ENCODE measurements at regions not wholly inside any gene's neighbourhood (a gene's known extent, or its start where the extent isn't known, plus 50 kb on each side); places are given as distances from the start of the nearest gene placed in this dataset.

DNA sequence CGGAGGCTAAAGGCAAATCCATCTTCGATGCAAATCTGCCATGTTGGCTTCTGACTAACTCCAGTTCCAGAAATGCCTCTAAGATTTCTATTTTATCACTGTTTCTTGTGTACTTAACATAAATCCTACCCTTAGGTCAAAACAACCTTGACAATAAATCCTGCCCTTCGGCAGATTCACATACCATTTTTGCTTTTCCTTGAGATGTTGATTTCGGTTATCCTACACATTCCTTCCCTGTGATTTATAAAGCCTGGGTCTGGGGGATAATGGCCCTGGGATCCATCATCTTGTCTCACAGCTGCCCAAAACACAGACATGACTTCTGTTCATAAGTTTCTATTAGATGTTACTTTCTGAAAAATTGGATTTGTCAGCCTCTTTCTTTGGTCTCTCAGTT lies 231.7 kb upstream of the CARD18 start:
- Histone ChIP-seq H3K4me1 (ENCODE audit: insufficient read depth, low read length, poor library complexity, severe bottlenecking) (no peaks in the 10 kb centered on the region), H3K4me2 (ENCODE audit: low read depth, low read length, poor library complexity, severe bottlenecking) (no peak overlapping the region), H3K9me3 (ENCODE audit: insufficient read depth, low read depth, low read length) (no peaks in the 10 kb centered on the region), H3K9ac (ENCODE audit: low read depth, low read length, poor library complexity, severe bottlenecking) (no peak overlapping the region), H3F3A (ENCODE audit: low read depth) (no peaks in the 10 kb centered on the region), H3K4me3 (ENCODE audit: low read length, poor library complexity, severe bottlenecking) (no peak overlapping the region), H4K20me1 (ENCODE audit: insufficient read depth, low read length, poor library complexity, severe bottlenecking) (no peaks in the 10 kb centered on the region), H3K27me3 (ENCODE audit: insufficient read depth, low read length, poor library complexity, severe bottlenecking) (no peaks in the 10 kb centered on the region), H3K36me3 (ENCODE audit: insufficient read depth, low read length) (no peaks in the 10 kb centered on the region), H3K9me2 (replicated peaks; ENCODE audit: low read depth, low read length) (no peaks in the 10 kb centered on the region), H3K79me2 (ENCODE audit: insufficient read depth, low read length) (no peaks in the 10 kb centered on the region), H2AFZ (ENCODE audit: low read length) (no peak overlapping the region)
- no peak for TF ChIP-seq EZH2phosphoT487 (IDR thresholded peaks at IDR 0.05; ENCODE audit: borderline replicate concordance)
- TF ChIP-seq, protein P1, sequence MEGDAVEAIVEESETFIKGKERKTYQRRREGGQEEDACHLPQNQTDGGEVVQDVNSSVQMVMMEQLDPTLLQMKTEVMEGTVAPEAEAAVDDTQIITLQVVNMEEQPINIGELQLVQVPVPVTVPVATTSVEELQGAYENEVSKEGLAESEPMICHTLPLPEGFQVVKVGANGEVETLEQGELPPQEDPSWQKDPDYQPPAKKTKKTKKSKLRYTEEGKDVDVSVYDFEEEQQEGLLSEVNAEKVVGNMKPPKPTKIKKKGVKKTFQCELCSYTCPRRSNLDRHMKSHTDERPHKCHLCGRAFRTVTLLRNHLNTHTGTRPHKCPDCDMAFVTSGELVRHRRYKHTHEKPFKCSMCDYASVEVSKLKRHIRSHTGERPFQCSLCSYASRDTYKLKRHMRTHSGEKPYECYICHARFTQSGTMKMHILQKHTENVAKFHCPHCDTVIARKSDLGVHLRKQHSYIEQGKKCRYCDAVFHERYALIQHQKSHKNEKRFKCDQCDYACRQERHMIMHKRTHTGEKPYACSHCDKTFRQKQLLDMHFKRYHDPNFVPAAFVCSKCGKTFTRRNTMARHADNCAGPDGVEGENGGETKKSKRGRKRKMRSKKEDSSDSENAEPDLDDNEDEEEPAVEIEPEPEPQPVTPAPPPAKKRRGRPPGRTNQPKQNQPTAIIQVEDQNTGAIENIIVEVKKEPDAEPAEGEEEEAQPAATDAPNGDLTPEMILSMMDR (conservative IDR thresholded peaks at IDR 0.05; ENCODE audit: low read length), result no peak

DNA sequence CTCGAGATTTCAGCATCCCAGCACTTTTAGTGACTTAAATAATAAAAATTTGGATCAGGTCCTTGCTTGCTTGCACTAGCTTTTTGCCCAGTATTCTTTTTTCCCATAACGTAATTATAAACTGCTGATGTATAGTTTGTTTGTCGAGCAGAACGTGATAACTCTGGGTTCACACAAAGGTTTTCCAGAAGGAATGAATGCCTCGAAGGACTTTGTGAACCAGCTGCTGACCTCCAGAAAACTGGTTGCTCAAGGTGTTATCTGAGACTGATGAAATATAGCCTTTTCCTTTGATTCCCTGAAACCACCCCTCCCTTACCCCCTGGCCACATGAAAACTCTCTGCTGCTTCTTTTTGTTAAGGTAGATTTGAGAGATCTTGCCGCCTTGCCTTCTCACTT lies 229.1 kb upstream of the CARD18 start:
- Histone ChIP-seq H2AFZ (ENCODE audit: low read length) (no peak overlapping the region), H3K9ac (ENCODE audit: low read depth, low read length, poor library complexity, severe bottlenecking) (no peak overlapping the region), H3K4me1 (ENCODE audit: insufficient read depth, low read length, poor library complexity, severe bottlenecking) (no peaks in the 10 kb centered on the region), H3K27me3 (ENCODE audit: insufficient read depth, low read length, poor library complexity, severe bottlenecking) (no peaks in the 10 kb centered on the region), H3K9me2 (replicated peaks; ENCODE audit: low read depth, low read length) (no peaks in the 10 kb centered on the region), H3K9me3 (ENCODE audit: insufficient read depth, low read depth, low read length) (no peaks in the 10 kb centered on the region), H3K4me2 (ENCODE audit: low read depth, low read length, poor library complexity, severe bottlenecking) (no peak overlapping the region), H3K79me2 (ENCODE audit: insufficient read depth, low read length) (no peaks in the 10 kb centered on the region), H3K36me3 (ENCODE audit: insufficient read depth, low read length) (no peaks in the 10 kb centered on the region), H3F3A (ENCODE audit: low read depth) (no peaks in the 10 kb centered on the region), H4K20me1 (ENCODE audit: insufficient read depth, low read length, poor library complexity, severe bottlenecking) (no peaks in the 10 kb centered on the region), H3K4me3 (ENCODE audit: low read length, poor library complexity, severe bottlenecking) (no peak overlapping the region)
- TF ChIP-seq EZH2phosphoT487 (IDR thresholded peaks at IDR 0.05; ENCODE audit: borderline replicate concordance), result no peak
- TF ChIP-seq, protein P1 (conservative IDR thresholded peaks at IDR 0.05; ENCODE audit: low read length), result no peak

DNA sequence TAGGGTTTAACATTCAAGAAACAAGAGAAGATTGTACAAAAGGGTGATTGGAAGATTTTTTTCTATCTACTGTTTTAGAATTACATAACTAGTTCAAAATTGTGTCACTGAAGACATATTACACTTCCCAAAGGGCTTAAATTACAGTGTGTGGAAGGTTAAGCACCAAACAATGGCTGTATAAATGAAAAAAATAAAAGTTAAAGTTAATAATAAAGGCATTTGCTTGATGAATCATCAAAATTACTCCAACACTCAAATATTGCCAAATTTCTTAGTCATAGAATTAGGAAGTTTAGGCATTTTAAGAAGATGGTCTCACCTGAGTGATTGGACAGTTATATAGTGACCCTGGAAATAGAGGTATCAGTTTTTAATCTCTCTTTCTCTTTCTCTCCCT lies 227.6 kb upstream of the CARD18 start:
- Histone ChIP-seq H3K4me2 (ENCODE audit: low read depth, low read length, poor library complexity, severe bottlenecking) (no peak overlapping the region), H3K79me2 (ENCODE audit: insufficient read depth, low read length) (no peaks in the 10 kb centered on the region), H2AFZ (ENCODE audit: low read length) (no peak overlapping the region), H3K36me3 (ENCODE audit: insufficient read depth, low read length) (no peaks in the 10 kb centered on the region), H3F3A (ENCODE audit: low read depth) (no peaks in the 10 kb centered on the region), H4K20me1 (ENCODE audit: insufficient read depth, low read length, poor library complexity, severe bottlenecking) (no peaks in the 10 kb centered on the region), H3K4me3 (ENCODE audit: low read length, poor library complexity, severe bottlenecking) (no peak overlapping the region), H3K9me2 (replicated peaks; ENCODE audit: low read depth, low read length) (no peaks in the 10 kb centered on the region), H3K27me3 (ENCODE audit: insufficient read depth, low read length, poor library complexity, severe bottlenecking) (no peaks in the 10 kb centered on the region), H3K9ac (ENCODE audit: low read depth, low read length, poor library complexity, severe bottlenecking) (no peak overlapping the region), H3K9me3 (ENCODE audit: insufficient read depth, low read depth, low read length) (no peaks in the 10 kb centered on the region), H3K4me1 (ENCODE audit: insufficient read depth, low read length, poor library complexity, severe bottlenecking) (no peaks in the 10 kb centered on the region)
- TF ChIP-seq, protein P1 (conservative IDR thresholded peaks at IDR 0.05; ENCODE audit: low read length), result no peak
- no peak for TF ChIP-seq EZH2phosphoT487 (IDR thresholded peaks at IDR 0.05; ENCODE audit: borderline replicate concordance)
